OCI-LY7 (cell line): ENCODE measurements at regions not wholly inside any gene's neighbourhood (a gene's known extent, or its start where the extent isn't known, plus 50 kb on each side); places are given as distances from the start of the nearest gene placed in this dataset.

Experiments used
- CTCF ChIP-seq: fragments of 200-600 bp; sonication (generic); conservative IDR thresholded peaks from 2 replicates; pipeline ENCODE4 v1.5.1; 2014; ENCODE audit warnings: mild to moderate bottlenecking, antibody characterized with exemption, low read length, moderate library complexity, mixed read lengths
- EZH2phosphoT487 ChIP-seq: fragments of 200-600 bp; sonication (generic); IDR thresholded peaks from 2 replicates; pipeline ENCODE4 v1.6.1; 2018; ENCODE audit warnings: low read depth, borderline replicate concordance, mild to moderate bottlenecking, mixed run types, antibody characterized with exemption, low read length, moderate library complexity, mixed read lengths

GRCh38 chr5:52017567-52017966 is 634.3 kb downstream of the ISL1 start:
- TF ChIP-seq CTCF (no peak), EZH2phosphoT487 (no peak)
